Body of pancreas (tissue), 4 donors: ENCODE measurements at regions not wholly inside any gene's neighbourhood (a gene's known extent, or its start where the extent isn't known, plus 50 kb on each side); places are given as distances from the start of the nearest gene placed in this dataset.

ENCODE experiments used
- POLR2A ChIP-seq, 3 donors: fragments of 450-650 bp; IDR thresholded peaks; one replicate each; pipeline ENCODE4 v1.6.1; 2016; ENCODE audit warnings: antibody characterized with exemption in 3 of 3, mild to moderate bottlenecking in 2 of 3
- TF ChIP-seq, protein P1 (sequence below), 7 experiments: fragments of 450-650 bp in 4 of 7; fragments of 200-600 bp in 3 of 7; sonication (generic) in 3 of 7; IDR thresholded peaks; one replicate each; pipeline ENCODE4 v1.5.1; 2016 to 2019; ENCODE audit warnings: antibody characterized with exemption in 7 of 7

DNA sequence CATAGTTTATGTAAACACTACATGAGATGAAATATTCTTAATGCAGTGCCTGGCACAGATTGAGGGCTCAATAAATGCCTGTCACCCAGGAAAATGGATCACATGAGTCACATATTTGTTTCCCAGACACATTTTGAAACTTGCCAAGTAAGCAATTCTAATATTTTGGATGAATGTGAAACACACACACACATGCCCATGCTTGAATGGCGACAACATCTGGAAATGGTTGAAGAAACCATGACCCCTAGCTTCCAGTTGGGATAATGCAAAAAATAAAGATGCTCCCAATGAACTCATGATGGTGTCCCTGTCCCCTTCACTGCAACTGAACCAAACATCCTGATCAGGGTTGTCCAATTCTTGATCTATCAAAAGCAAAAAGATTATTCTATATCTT lies 797.3 kb downstream of the XPNPEP1 start:
- TF ChIP-seq, protein P1, sequence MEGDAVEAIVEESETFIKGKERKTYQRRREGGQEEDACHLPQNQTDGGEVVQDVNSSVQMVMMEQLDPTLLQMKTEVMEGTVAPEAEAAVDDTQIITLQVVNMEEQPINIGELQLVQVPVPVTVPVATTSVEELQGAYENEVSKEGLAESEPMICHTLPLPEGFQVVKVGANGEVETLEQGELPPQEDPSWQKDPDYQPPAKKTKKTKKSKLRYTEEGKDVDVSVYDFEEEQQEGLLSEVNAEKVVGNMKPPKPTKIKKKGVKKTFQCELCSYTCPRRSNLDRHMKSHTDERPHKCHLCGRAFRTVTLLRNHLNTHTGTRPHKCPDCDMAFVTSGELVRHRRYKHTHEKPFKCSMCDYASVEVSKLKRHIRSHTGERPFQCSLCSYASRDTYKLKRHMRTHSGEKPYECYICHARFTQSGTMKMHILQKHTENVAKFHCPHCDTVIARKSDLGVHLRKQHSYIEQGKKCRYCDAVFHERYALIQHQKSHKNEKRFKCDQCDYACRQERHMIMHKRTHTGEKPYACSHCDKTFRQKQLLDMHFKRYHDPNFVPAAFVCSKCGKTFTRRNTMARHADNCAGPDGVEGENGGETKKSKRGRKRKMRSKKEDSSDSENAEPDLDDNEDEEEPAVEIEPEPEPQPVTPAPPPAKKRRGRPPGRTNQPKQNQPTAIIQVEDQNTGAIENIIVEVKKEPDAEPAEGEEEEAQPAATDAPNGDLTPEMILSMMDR (IDR thresholded peaks at IDR 0.05): peak; percentile 6 to 52 (median 36)
- TF ChIP-seq POLR2A (IDR thresholded peaks at IDR 0.05): no peak
